ENCODE measurements at regions not wholly inside any gene's neighbourhood (a gene's known extent, or its start where the extent isn't known, plus 50 kb on each side); places are given as distances from the start of the nearest gene placed in this dataset.

GRCh38 chr10:81019029-81019890 lies 481.6 kb downstream of the SH2D4B start:
- DNase-seq (no peak), ATAC-seq (no peak)
- H3K27ac ChIP-seq = no peak overlapping the region
- no peaks in the 10 kb centered on the region for H3K9me3 ChIP-seq
- no peaks in the 10 kb centered on the region for H3K27me3 ChIP-seq
- H3K4me1 ChIP-seq = no peaks in the 10 kb centered on the region
- no peak overlapping the region for H3K4me3 ChIP-seq
- intact Hi-C loops (cut with DNase I; ENCODE audit: low total_unique reads) (no loop called here), in situ Hi-C loops (cut with MboI; ENCODE audit: low sequenced_read_pairs in 4 of 4) (no loop called here)
- TF ChIP-seq CTCF (IDR thresholded peaks at IDR 0.05 in 4 of 5, conservative IDR thresholded peaks at IDR 0.05 in 1 of 5) (no peak), POLR2A (IDR thresholded peaks at IDR 0.05) (no peak)
- no peaks in the 10 kb centered on the region for H3K36me3 ChIP-seq

- DNase-seq = no peak
- Histone ChIP-seq H3K9me3 (no peaks in the 10 kb centered on the region), H3K36me3 (no peaks in the 10 kb centered on the region), H3K27me3 (no peaks in the 10 kb centered on the region), H3K27ac (no peak overlapping the region), H3K4me3 (no peak overlapping the region), H3K4me1 (no peaks in the 10 kb centered on the region)
- ATAC-seq = no peak
- in situ Hi-C loops (cut with MboI; ENCODE audit: low sequenced_read_pairs in 4 of 4) = no loop called here
- TF ChIP-seq CTCF (IDR thresholded peaks at IDR 0.05 in 4 of 5, conservative IDR thresholded peaks at IDR 0.05 in 1 of 5) (no peak), POLR2A (IDR thresholded peaks at IDR 0.05) (no peak)
- intact Hi-C loops (cut with DNase I; ENCODE audit: low total_unique reads) = no loop called here
These were observed 483.9 kb downstream of the SH2D4B start for GRCh38 chr10:81021428-81022129.

GRCh38 chr10:81026591-81026990 lies 488.9 kb downstream of the SH2D4B start:
- intact Hi-C loops (cut with DNase I; ENCODE audit: low total_unique reads) = no loop called here
- H3K27me3 ChIP-seq = no peaks in the 10 kb centered on the region
- no peak overlapping the region for H3K27ac ChIP-seq
- H3K9me3 ChIP-seq = no peaks in the 10 kb centered on the region
- DNase-seq (no peak), ATAC-seq (no peak)
- H3K4me1 ChIP-seq = no peaks in the 10 kb centered on the region
- no peaks in the 10 kb centered on the region for H3K36me3 ChIP-seq
- TF ChIP-seq POLR2A (IDR thresholded peaks at IDR 0.05) (no peak), CTCF (IDR thresholded peaks at IDR 0.05 in 4 of 5, conservative IDR thresholded peaks at IDR 0.05 in 1 of 5) (no peak)
- in situ Hi-C loops (cut with MboI; ENCODE audit: low sequenced_read_pairs in 4 of 4) = no loop called here
- no peak overlapping the region for H3K4me3 ChIP-seq

GRCh38 chr10:81027223-81027622 lies 489.5 kb downstream of the SH2D4B start:
- H3K36me3 ChIP-seq = no peaks in the 10 kb centered on the region
- in situ Hi-C loops (cut with MboI; ENCODE audit: low sequenced_read_pairs in 4 of 4) (no loop called here), intact Hi-C loops (cut with DNase I; ENCODE audit: low total_unique reads) (no loop called here)
- TF ChIP-seq CTCF (IDR thresholded peaks at IDR 0.05 in 4 of 5, conservative IDR thresholded peaks at IDR 0.05 in 1 of 5) (no peak), POLR2A (IDR thresholded peaks at IDR 0.05) (no peak)
- no peak overlapping the region for H3K4me3 ChIP-seq
- no peaks in the 10 kb centered on the region for H3K4me1 ChIP-seq
- ATAC-seq = no peak
- no peak for DNase-seq
- no peaks in the 10 kb centered on the region for H3K9me3 ChIP-seq
- no peaks in the 10 kb centered on the region for H3K27me3 ChIP-seq
- H3K27ac ChIP-seq = no peak overlapping the region
